HG03521 (cell line): ENCODE measurements at regions not wholly inside any gene's neighbourhood (a gene's known extent, or its start where the extent isn't known, plus 50 kb on each side); places are given as distances from the start of the nearest gene placed in this dataset.

ENCODE experiments used
- ATAC-seq: cut with Tn5 transposase; IDR thresholded peaks from one replicate; pipeline ENCODE4 v1.9.1; 2021; ENCODE audit warnings: mild to moderate bottlenecking, moderate library complexity; ENCODE audit not compliant: unreplicated experiment

- no peak for ATAC-seq
Measured at GRCh38 chrX:30504309-30504708, 73.3 kb downstream of the TASL start.

GRCh38 chrX:30495468-30495867 is 82.1 kb downstream of the TASL start:
- no peak for ATAC-seq

- no peak for ATAC-seq
Measured at GRCh38 chrX:30493348-30493747, 84.2 kb downstream of the TASL start.

- ATAC-seq, result no peak
Measured at GRCh38 chrX:30489323-30489722, 88.2 kb downstream of the TASL start.

GRCh38 chrX:30488092-30488491 is 89.5 kb downstream of the TASL start:
- peak; percentile 56 for ATAC-seq

- ATAC-seq, result no peak
Measured at GRCh38 chrX:30483996-30484395, 93.6 kb downstream of the TASL start.

- ATAC-seq, result no peak
Measured at GRCh38 chrX:30468471-30468870, 109.1 kb downstream of the TASL start.
